RWPE1 (cell line): ENCODE measurements at regions not wholly inside any gene's neighbourhood (a gene's known extent, or its start where the extent isn't known, plus 50 kb on each side); places are given as distances from the start of the nearest gene placed in this dataset.
"Not testable (repeated sequence)": the region's sequence is repeated elsewhere in the genome, so short reads cannot be mapped to it uniquely, and the experiment has no call there.

Source experiments
- CTCF ChIA-PET: fragments of 350-600 bp; sonication (Branson Sonifier 250); formaldehyde crosslinking; extraction: SDS; loops from one replicate; lab custom pipeline; 2021; lab: Yijun Ruan, JAX
- POLR2A ChIA-PET: fragments of 400-600 bp; formaldehyde crosslinking; extraction: SDS; loops from one replicate; lab custom pipeline; 2020; ENCODE audit warnings: antibody characterized with exemption; ENCODE audit not compliant: low non-redundant PET; lab: Yijun Ruan, JAX
- DNase-seq: peaks from one replicate; pipeline ENCODE4 v3.0.0; 2012; ENCODE audit warnings: low spot score
- H3K27ac ChIP-seq: fragments of 450-650 bp; 2 replicates; pipeline ENCODE4 v1.5.1; 2017
- CTCF ChIP-seq: fragments of 450-650 bp; conservative IDR thresholded peaks from 2 replicates; pipeline ENCODE4 v1.5.1; 2017; ENCODE audit warnings: low read depth, mild to moderate bottlenecking

- POLR2A ChIA-PET: no interaction called here
Measured at GRCh38 chr18:34509879-34510586, 200.1 kb upstream of the DTNA start.

GRCh38 chr18:34510926-34511325, 199.2 kb upstream of the DTNA start:
- CTCF ChIA-PET: no interaction called here
- DNase-seq: no peak
- POLR2A ChIA-PET: no interaction called here
- no peak for TF ChIP-seq CTCF
- H3K27ac ChIP-seq: no peak overlapping the region

More at GRCh38 chr18:34509879-34510586, 200.1 kb upstream of the DTNA start:
- TF ChIP-seq CTCF: no peak
- no peak overlapping the region for H3K27ac ChIP-seq
- CTCF ChIA-PET: no interaction called here
- no peak for DNase-seq

- no peak for DNase-seq
- TF ChIP-seq CTCF: no peak
- POLR2A ChIA-PET: no interaction called here
- no peak overlapping the region for H3K27ac ChIP-seq
- CTCF ChIA-PET: no interaction called here
Measured at GRCh38 chr18:34511435-34511834, 198.7 kb upstream of the DTNA start.

- ChIA-PET POLR2A (no interaction called here), CTCF (no interaction called here)
- H3K27ac ChIP-seq: no peak overlapping the region
- DNase-seq: no peak
- TF ChIP-seq CTCF: no peak
Measured at GRCh38 chr18:34511879-34512278, 198.2 kb upstream of the DTNA start.

- TF ChIP-seq CTCF: no peak
- ChIA-PET CTCF (no interaction called here), POLR2A (no interaction called here)
- H3K27ac ChIP-seq: no peak overlapping the region
- no peak for DNase-seq
Measured at GRCh38 chr18:34514238-34514637, 195.9 kb upstream of the DTNA start.

- DNase-seq: no peak
- TF ChIP-seq CTCF: no peak
- ChIA-PET POLR2A (no interaction called here), CTCF (no interaction called here)
- no peak overlapping the region for H3K27ac ChIP-seq
Measured at GRCh38 chr18:34514957-34515356, 195.1 kb upstream of the DTNA start.

- H3K27ac ChIP-seq, CTCF ChIA-PET, DNase-seq, POLR2A ChIA-PET: not testable (repeated sequence)
Measured at GRCh38 chr18:34516355-34516754, 193.7 kb upstream of the DTNA start.

GRCh38 chr18:34516996-34517395, 193.1 kb upstream of the DTNA start:
- DNase-seq, POLR2A ChIA-PET, H3K27ac ChIP-seq, CTCF ChIA-PET: not testable (repeated sequence)
